Retina (tissue), 1 donor: ENCODE measurements at regions not wholly inside any gene's neighbourhood (a gene's known extent, or its start where the extent isn't known, plus 50 kb on each side); places are given as distances from the start of the nearest gene placed in this dataset.
"Not testable (repeated sequence)": the region's sequence is repeated elsewhere in the genome, so short reads cannot be mapped to it uniquely, and the experiment has no call there.

Experiments
- DNase-seq: peaks from one replicate; pipeline ENCODE4 v3.0.0-alpha.2; 2016

- no peak for DNase-seq
Measured at GRCh38 chr14:87813686-87814085, 179.3 kb downstream of the GALC start.

DNA sequence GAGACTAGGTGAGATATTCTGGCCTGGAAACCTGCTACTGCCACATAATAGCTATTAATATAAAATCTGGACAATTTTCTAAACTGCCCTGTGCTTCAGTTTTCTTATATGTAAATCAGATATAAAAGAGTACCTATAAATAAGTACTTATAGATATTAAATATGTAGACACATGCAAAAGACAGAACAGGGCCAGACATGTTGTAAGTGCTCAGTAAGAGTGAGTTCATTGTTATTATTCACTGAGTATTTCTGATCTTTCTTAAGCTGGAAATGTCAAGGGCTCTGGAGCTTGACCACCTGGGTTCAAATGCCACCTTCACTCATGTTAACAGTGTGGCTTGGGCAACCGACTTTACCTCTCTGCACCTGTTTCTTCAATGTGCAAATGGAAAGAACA, 179.8 kb downstream of the GALC start:
- no peak for DNase-seq

DNA sequence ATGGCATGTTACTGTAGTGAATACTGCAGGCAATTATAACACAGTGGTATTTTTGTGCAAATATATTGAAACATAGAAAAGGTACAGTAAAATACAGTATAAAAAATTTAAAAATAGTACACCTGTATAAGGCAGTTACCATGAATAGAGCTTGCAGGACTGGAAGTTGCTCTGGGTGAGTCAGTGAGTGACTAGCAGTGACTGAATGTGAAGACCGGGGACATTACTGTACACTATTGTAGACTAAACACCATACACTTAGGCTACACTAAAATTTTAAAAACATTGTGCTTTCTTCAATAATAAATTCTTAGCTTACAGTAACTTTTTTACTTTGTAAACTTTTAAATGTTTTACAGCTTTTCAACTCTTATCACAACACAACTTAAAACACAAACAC, 181.7 kb downstream of the GALC start:
- no peak for DNase-seq

GRCh38 chr14:87810711-87811110, 182.3 kb downstream of the GALC start:
- no peak for DNase-seq

GRCh38 chr14:87809261-87809660, 183.7 kb downstream of the GALC start:
- no peak for DNase-seq

DNA sequence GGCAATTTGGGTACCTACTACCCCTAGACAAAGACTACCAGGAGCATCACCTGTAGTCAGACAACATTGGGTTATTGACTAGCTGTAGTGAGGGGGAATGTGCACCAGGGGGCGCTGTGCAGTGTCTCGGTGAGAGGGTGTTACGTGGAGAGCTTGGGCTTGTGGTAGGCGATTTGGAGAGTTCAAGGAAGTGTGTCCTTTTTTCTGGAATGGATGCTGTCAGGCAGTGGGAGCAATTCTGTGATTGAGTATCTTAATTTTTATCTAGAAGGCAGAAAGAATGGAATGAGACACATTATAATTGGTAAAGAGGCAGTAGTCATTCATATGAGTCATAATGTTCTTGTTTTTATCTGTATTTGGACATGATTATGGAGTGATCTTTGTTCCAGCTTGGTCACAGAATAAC, 187.7 kb downstream of the GALC start:
- DNase-seq, result no peak

DNA sequence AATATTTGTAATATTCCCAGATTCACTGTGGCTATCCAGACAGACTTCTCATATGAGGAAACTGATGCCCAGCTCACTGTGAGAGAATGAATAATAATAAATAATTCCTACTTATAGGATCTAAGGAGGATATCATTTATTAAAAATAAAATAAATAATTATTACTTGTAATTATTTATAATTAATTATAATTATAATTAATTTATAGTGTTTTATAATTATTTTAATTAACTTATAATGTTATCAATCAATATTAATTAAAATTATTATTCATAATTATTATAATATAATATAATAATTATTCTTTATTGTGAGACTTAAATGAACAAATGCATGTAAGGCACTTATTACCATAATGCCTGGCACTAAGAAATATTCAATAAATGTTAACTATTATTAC, 192.8 kb downstream of the GALC start:
- DNase-seq, result no peak

DNA sequence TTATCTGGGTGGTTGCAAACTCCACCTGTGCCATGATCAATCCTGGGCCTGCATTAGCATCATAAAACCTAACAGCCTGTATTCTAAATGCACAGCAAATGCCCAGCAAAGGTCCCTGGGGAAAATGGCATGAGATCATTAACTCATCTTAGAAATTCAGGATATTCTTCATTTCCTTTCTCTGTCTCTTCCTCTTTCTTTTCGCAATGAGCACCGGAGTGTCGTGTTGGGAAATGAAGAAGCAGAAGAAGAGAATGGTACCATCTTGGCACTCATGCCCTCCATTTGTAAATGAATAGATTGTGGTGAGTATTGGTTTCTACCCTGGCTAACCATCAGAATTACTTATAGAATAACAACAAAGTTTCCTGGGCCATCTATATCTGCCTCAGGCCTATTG, 193.6 kb downstream of the GALC start:
- no peak for DNase-seq

GRCh38 chr14:87797001-87797400, 196.0 kb downstream of the GALC start:
- no peak for DNase-seq

DNA sequence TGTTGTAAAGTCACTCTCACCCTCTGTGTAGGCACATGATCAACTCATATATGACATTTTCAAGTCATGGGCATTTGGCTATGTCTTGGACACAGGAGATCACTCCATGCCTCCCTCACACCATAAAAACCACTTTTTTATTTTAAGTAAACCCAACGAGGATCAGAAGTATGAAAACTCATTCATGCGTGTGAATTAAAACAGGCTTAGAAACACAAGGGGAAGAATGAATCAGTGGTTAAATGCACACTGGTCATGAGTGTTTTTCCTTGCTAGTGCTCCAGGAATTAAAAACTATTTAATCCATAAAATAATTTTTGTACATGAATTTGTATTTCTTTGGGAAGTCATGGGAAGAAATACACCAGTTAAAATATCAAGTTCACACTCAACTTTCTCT, 198.4 kb downstream of the GALC start:
- DNase-seq, result no peak

DNA sequence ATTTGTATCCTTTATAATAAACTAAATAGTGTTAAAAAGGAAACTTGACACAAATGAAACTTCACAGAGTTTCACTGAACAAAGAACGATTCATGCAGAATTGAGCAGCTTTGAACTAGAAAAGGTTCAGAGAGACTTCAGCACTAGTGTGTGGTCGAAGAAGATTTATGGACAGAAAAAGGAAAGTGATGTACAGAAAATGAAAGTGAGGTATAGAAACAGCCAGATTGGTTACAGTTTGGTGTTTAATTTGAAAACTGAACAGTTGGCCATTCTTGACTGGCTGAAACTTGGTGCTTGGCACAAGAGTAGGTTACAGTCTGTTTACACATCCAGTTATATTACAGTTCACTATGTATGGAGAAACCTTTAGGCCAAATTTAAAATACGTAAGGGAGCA, 207.1 kb downstream of the GALC start:
- DNase-seq, result no peak

DNA sequence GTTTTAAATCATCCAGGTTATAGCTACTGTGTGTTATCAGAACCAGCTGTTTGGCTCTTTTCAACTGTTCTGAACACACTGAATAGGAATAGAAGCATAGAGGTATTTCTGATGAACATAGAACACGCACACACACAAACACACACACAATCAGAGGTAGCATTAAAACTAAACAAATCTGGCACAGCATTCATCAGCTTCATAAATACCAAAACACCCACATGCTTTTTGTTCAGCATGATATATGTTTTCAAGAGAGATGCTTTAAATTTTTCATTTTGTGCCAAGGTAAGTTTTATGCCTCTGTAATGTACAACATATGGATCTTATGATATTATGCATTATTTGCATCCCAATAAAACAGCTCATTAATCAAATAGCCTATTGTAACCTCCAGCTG, 208.6 kb downstream of the GALC start:
- no peak for DNase-seq

- DNase-seq, result no peak
Measured at GRCh38 chr14:87783071-87783470, 209.9 kb downstream of the GALC start.

DNA sequence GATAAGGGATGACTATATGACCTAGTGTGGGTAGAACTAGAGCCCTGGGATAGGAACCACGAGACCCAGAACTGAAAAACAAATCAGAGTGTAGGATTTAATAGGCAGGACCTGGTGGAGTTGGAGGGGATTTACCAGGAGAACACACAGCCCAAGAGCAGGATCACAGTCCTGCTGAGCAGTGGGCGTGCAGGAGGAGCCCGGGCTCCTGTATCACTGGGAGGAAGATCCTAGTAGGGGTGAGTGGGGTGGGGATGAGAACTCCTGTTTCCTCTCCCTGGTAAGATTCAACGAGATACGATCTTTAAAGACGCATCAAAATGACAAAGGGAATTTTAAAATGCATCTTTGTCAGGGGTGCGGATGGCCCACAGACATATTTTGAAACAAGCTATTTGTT, 220.1 kb downstream of the GALC start:
- DNase-seq, result no peak

GRCh38 chr14:87767567-87767901, 225.4 kb downstream of the GALC start:
- no peak for DNase-seq

DNA sequence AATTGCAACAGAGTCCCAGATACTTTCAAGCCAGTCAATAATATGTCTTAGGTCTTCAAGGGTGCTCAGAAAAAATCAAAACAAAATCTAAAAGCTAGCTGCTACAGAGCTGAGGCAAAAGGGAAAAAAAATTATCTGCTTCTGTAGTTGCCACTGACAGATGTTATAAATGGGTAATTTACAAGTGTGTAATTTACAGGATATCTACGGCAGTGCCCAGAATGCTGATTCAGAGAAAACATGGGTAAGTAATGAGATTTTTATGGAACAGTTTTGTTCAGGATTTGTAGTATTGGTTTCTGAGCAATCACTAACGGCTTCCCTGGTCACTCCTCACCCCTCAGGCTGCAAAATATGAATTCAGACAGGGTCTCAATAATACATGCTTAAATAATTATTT, 234.1 kb downstream of the GALC start:
- no peak for DNase-seq

DNA sequence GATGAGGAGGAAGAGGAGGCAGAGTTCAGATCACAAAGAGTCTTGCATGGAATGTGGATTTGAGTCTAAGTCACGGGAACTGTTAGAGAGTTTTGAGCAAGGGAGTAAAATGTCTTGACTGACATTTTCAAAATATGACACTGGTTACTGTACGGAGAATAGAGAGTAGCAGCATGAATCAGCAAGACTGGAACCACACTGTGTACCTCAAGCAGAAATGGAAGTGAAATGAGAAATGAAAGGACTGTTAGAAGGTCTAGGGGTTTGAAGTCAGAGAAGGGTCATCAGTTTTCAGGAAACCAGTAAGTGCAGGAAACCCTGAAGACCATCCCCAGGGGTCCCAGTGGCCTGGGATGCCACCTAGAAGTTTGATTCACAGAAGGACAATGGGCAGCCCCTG, 236.3 kb downstream of the GALC start:
- no peak for DNase-seq

GRCh38 chr14:87754520-87755223, 238.3 kb downstream of the GALC start:
- DNase-seq, result no peak

DNA sequence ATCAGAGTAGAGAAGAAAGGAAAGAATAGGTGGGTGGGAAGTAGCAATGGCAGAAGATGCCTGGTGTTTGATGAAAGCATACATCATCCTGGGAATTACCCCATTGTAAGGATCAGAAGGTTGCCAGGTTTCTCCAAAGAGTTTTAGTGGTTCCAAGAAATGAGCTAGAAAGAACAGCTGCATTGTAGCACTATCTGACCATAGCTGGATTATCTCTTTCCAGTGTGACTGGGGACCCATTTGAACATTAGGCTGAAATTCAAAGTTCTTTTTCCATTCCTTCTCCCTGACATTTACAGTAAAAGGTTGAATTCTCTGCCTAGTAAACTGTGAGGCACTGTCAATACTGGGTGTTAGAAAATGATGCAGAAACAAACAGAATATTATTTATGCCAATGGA, 244.4 kb downstream of the GALC start:
- DNase-seq, result no peak

DNA sequence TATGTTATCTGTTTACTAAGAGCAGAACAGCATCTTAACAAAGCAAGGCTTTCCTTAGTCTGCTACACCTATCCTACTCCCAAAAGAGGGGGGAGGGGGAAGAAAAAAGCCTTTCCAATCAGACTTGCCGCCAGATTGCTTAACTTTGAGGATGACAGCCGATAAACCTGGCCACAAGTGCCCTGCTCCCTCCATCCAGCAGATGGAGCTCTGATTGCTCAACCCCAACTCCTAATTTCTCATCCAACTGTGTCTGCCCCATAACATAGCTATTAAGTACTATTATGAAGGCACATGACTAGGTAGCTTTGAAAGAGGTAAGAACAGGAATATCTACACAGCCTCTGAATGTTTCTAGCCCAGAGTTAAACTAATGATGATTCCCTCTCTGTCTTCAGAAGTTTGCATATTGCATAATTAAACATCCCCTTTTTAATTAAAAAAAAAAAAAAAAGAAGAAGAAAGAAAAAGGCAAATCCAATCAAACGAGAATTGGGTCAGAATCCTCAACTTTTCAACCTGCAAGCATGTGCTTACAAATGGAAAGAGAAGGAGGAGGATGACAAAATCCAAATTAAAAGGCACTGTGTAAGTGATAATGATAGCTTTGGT, 247.4 kb downstream of the GALC start:
- DNase-seq, result no peak

GRCh38 chr14:87734577-87735360, 258.2 kb downstream of the GALC start:
- DNase-seq, result not testable (repeated sequence)

- DNase-seq, result not testable (repeated sequence)
Measured at GRCh38 chr14:87733115-87733514, 259.9 kb downstream of the GALC start.

DNA sequence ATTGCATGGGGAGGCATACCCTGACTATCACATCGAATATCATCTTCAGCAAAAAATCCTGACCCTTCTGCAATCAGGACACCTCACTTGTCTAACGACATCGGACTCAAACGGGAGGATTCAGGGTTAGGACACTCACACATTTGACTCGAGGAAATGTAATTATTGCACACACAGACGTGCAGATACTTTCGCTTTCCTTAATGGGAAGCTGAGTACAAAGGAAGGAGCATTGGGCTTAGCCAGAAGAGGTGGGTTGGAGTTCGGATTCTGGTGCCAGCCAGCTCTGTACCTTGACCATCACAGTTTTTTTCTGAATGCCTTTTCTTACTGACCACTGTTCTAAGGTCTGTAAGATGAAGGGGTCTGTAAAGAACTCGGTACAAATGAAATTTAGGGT, 260.4 kb downstream of the GALC start:
- no peak for DNase-seq

DNA sequence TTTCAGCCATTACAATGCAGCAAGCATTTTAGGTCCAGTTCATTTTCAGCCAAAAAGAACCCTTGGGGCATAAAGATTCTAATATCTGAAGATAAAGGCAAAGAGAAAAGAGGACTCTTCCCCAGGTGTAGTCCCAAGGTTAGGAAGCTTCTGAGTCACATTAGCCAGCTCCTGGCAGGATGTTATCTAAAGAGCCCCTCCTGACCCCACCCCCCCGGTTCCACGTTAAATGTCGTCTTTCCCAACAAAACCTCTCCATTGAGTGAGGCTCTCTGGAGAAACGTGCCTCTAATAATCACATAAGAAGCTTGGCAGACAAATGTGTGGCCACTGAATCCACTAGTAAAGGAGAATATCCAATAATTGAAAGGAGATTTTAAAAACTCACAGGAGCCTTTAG, 267.7 kb downstream of the GALC start:
- no peak for DNase-seq
